HG03103 (cell line): ENCODE measurements at regions not wholly inside any gene's neighbourhood (a gene's known extent, or its start where the extent isn't known, plus 50 kb on each side); places are given as distances from the start of the nearest gene placed in this dataset.

Experiments
- ATAC-seq: cut with Tn5 transposase; IDR thresholded peaks from one replicate; pipeline ENCODE4 v1.9.1; 2021; ENCODE audit warnings: low read depth; ENCODE audit not compliant: unreplicated experiment

- ATAC-seq, result no peak
Measured at GRCh38 chr6:50214937-50215336, 165.2 kb upstream of the DEFB112 start.

- no peak for ATAC-seq
Measured at GRCh38 chr6:50217841-50218240, 168.1 kb upstream of the DEFB112 start.

- no peak for ATAC-seq
Measured at GRCh38 chr6:50236164-50236563, 186.4 kb upstream of the DEFB112 start.

GRCh38 chr6:50239853-50240252 is 190.1 kb upstream of the DEFB112 start:
- ATAC-seq, result no peak

- ATAC-seq, result no peak
Measured at GRCh38 chr6:50240986-50241385, 191.3 kb upstream of the DEFB112 start.

GRCh38 chr6:50249493-50249892 is 199.8 kb upstream of the DEFB112 start:
- no peak for ATAC-seq

- ATAC-seq, result no peak
Measured at GRCh38 chr6:50257322-50257721, 207.6 kb upstream of the DEFB112 start.

- ATAC-seq, result no peak
Measured at GRCh38 chr6:50259903-50260302, 210.2 kb upstream of the DEFB112 start.

GRCh38 chr6:50264995-50265571 is 215.4 kb upstream of the DEFB112 start:
- ATAC-seq, result no peak

- no peak for ATAC-seq
Measured at GRCh38 chr6:50270415-50270814, 220.7 kb upstream of the DEFB112 start.

GRCh38 chr6:50271266-50271665 is 221.5 kb upstream of the DEFB112 start:
- no peak for ATAC-seq

- no peak for ATAC-seq
Measured at GRCh38 chr6:50271817-50272216, 222.1 kb upstream of the DEFB112 start.

GRCh38 chr6:50272611-50273010 is 222.9 kb upstream of the DEFB112 start:
- ATAC-seq, result no peak

GRCh38 chr6:50276771-50277261 is 227.1 kb upstream of the DEFB112 start:
- no peak for ATAC-seq

- no peak for ATAC-seq
Measured at GRCh38 chr6:50277774-50278173, 228.0 kb upstream of the DEFB112 start.

GRCh38 chr6:50278663-50279062 is 228.9 kb upstream of the DEFB112 start:
- ATAC-seq, result no peak

- no peak for ATAC-seq
Measured at GRCh38 chr6:50285735-50286134, 236.0 kb upstream of the DEFB112 start.

- no peak for ATAC-seq
Measured at GRCh38 chr6:50288241-50288640, 238.5 kb upstream of the DEFB112 start.

- ATAC-seq, result no peak
Measured at GRCh38 chr6:50288881-50289280, 239.2 kb upstream of the DEFB112 start.

GRCh38 chr6:50289366-50289765 is 239.6 kb upstream of the DEFB112 start:
- ATAC-seq, result no peak

- ATAC-seq, result no peak
Measured at GRCh38 chr6:50301307-50301706, 251.6 kb upstream of the DEFB112 start.

GRCh38 chr6:50305660-50306059 is 255.9 kb upstream of the DEFB112 start:
- no peak for ATAC-seq

- no peak for ATAC-seq
Measured at GRCh38 chr6:50318536-50318935, 268.8 kb upstream of the DEFB112 start.
